ENCODE measurements at regions not wholly inside any gene's neighbourhood (a gene's known extent, or its start where the extent isn't known, plus 50 kb on each side); places are given as distances from the start of the nearest gene placed in this dataset.

GRCh38 chr10:36185097-36185496 lies 543.0 kb upstream of the FZD8 start:
- H2BK120ac ChIP-seq (ENCODE audit: low read depth, low read length), result no peak overlapping the region
- no CpG with 5 or more reads among the region's 6 CpGs for WGBS, 2 donors (ENCODE audit: extremely low coverage in 2 of 2, insufficient read length in 2 of 2, insufficient replicate concordance in 1 of 2)
- H4K91ac ChIP-seq (ENCODE audit: low read depth, low read length, poor library complexity), result no peak overlapping the region
- no peak overlapping the region for H2BK12ac ChIP-seq (ENCODE audit: low read length)
- no peak overlapping the region for H3K4me3 ChIP-seq (ENCODE audit: low read length in 2 of 2)
- no peak overlapping the region for H2AFZ ChIP-seq (ENCODE audit: low read length)
- H2BK15ac ChIP-seq (ENCODE audit: low read length), result peak overlapping the region; percentile 24
- no peaks in the 10 kb centered on the region for H3K36me3 ChIP-seq (replicated peaks in 1 of 2; ENCODE audit: control insufficient read depth in 2 of 2, insufficient read depth in 2 of 2, low read length in 2 of 2)
- no peak overlapping the region for H3K9ac ChIP-seq (ENCODE audit: low read depth, low read length, poor library complexity)
- no peak overlapping the region for H3K14ac ChIP-seq (ENCODE audit: low read length)
- no peak overlapping the region for H3K4ac ChIP-seq (ENCODE audit: low read length)
- peak overlapping the region; percentile 65 for H3K18ac ChIP-seq (ENCODE audit: low read length)
- H2BK5ac ChIP-seq (ENCODE audit: low read length), result no peak overlapping the region
- peak overlapping the region; percentile 43 for H2AK5ac ChIP-seq (ENCODE audit: low read depth, low read length)
- no peak overlapping the region for H3K27ac ChIP-seq (replicated peaks; ENCODE audit: low read length)
- H3K9me3 ChIP-seq (replicated peaks in 1 of 2; ENCODE audit: control insufficient read depth in 2 of 2, insufficient read depth in 1 of 2, low read depth in 1 of 2, low read length in 2 of 2), result no peaks in the 10 kb centered on the region
- H3K79me1 ChIP-seq (ENCODE audit: low read depth, low read length), result no peaks in the 10 kb centered on the region
- H3K23ac ChIP-seq (ENCODE audit: low read depth, low read length, poor library complexity), result no peak overlapping the region
- DNase-seq (ENCODE audit: low spot score), result no peak
- no peak overlapping the region for H4K8ac ChIP-seq (ENCODE audit: low read depth, low read length)
- no peak overlapping the region for H3K4me2 ChIP-seq (ENCODE audit: insufficient read depth, low read length, poor library complexity, severe bottlenecking)
- H3K4me1 ChIP-seq (ENCODE audit: control insufficient read depth in 2 of 2, insufficient read depth in 1 of 2, low read depth in 1 of 2, low read length in 2 of 2), result peaks cover 0 to 7% of the 10 kb centered on the region in 2 donors
- no peaks in the 10 kb centered on the region for H3K27me3 ChIP-seq (ENCODE audit: control insufficient read depth in 3 of 3, insufficient read depth in 3 of 3, low read depth in 1 of 3, low read length in 3 of 3)

- Histone ChIP-seq H3K4ac (ENCODE audit: low read length) (no peak overlapping the region), H3K79me1 (ENCODE audit: low read depth, low read length) (no peaks in the 10 kb centered on the region), H3K23ac (ENCODE audit: low read depth, low read length, poor library complexity) (no peak overlapping the region), H2AK5ac (ENCODE audit: low read depth, low read length) (no peak overlapping the region), H3K18ac (ENCODE audit: low read length) (no peak overlapping the region), H2AFZ (ENCODE audit: low read length) (no peak overlapping the region), H3K9ac (ENCODE audit: low read depth, low read length, poor library complexity) (no peak overlapping the region), H3K9me3 (replicated peaks in 1 of 2; ENCODE audit: control insufficient read depth in 2 of 2, insufficient read depth in 1 of 2, low read depth in 1 of 2, low read length in 2 of 2) (no peaks in the 10 kb centered on the region), H4K8ac (ENCODE audit: low read depth, low read length) (no peak overlapping the region), H3K4me3 (ENCODE audit: low read length in 2 of 2) (no peak overlapping the region), H3K36me3 (replicated peaks in 1 of 2; ENCODE audit: control insufficient read depth in 2 of 2, insufficient read depth in 2 of 2, low read length in 2 of 2) (no peaks in the 10 kb centered on the region), H3K4me2 (ENCODE audit: insufficient read depth, low read length, poor library complexity, severe bottlenecking) (no peak overlapping the region), H3K27me3 (ENCODE audit: control insufficient read depth in 3 of 3, insufficient read depth in 3 of 3, low read depth in 1 of 3, low read length in 3 of 3) (no peaks in the 10 kb centered on the region), H2BK15ac (ENCODE audit: low read length) (no peak overlapping the region), H3K14ac (ENCODE audit: low read length) (no peak overlapping the region), H3K4me1 (ENCODE audit: control insufficient read depth in 2 of 2, insufficient read depth in 1 of 2, low read depth in 1 of 2, low read length in 2 of 2) (peaks cover 0 to 7% of the 10 kb centered on the region in 2 donors), H2BK120ac (ENCODE audit: low read depth, low read length) (no peak overlapping the region), H2BK12ac (ENCODE audit: low read length) (no peak overlapping the region), H3K27ac (replicated peaks; ENCODE audit: low read length) (no peak overlapping the region), H2BK5ac (ENCODE audit: low read length) (no peak overlapping the region), H4K91ac (ENCODE audit: low read depth, low read length, poor library complexity) (no peak overlapping the region)
- no CpG with 5 or more reads among the region's 6 CpGs for WGBS, 2 donors (ENCODE audit: extremely low coverage in 2 of 2, insufficient read length in 2 of 2, insufficient replicate concordance in 1 of 2)
- no peak for DNase-seq (ENCODE audit: low spot score)
Observed at GRCh38 chr10:36183726-36184125, 541.6 kb upstream of the FZD8 start.

GRCh38 chr10:36183056-36183455 lies 541.0 kb upstream of the FZD8 start:
- Histone ChIP-seq H3K18ac (ENCODE audit: low read length) (no peak overlapping the region), H3K9me3 (replicated peaks in 1 of 2; ENCODE audit: control insufficient read depth in 2 of 2, insufficient read depth in 1 of 2, low read depth in 1 of 2, low read length in 2 of 2) (no peaks in the 10 kb centered on the region), H3K36me3 (replicated peaks in 1 of 2; ENCODE audit: control insufficient read depth in 2 of 2, insufficient read depth in 2 of 2, low read length in 2 of 2) (no peaks in the 10 kb centered on the region), H2BK120ac (ENCODE audit: low read depth, low read length) (no peak overlapping the region), H3K27ac (replicated peaks; ENCODE audit: low read length) (no peak overlapping the region), H3K9ac (ENCODE audit: low read depth, low read length, poor library complexity) (no peak overlapping the region), H3K4me3 (ENCODE audit: low read length in 2 of 2) (no peak overlapping the region), H2BK5ac (ENCODE audit: low read length) (no peak overlapping the region), H4K91ac (ENCODE audit: low read depth, low read length, poor library complexity) (no peak overlapping the region), H3K23ac (ENCODE audit: low read depth, low read length, poor library complexity) (no peak overlapping the region), H3K27me3 (ENCODE audit: control insufficient read depth in 3 of 3, insufficient read depth in 3 of 3, low read depth in 1 of 3, low read length in 3 of 3) (no peaks in the 10 kb centered on the region), H2AFZ (ENCODE audit: low read length) (no peak overlapping the region), H2BK12ac (ENCODE audit: low read length) (no peak overlapping the region), H3K4me1 (ENCODE audit: control insufficient read depth in 2 of 2, insufficient read depth in 1 of 2, low read depth in 1 of 2, low read length in 2 of 2) (peaks cover 0 to 7% of the 10 kb centered on the region in 2 donors), H4K8ac (ENCODE audit: low read depth, low read length) (no peak overlapping the region), H3K4ac (ENCODE audit: low read length) (no peak overlapping the region), H3K79me1 (ENCODE audit: low read depth, low read length) (no peaks in the 10 kb centered on the region), H2BK15ac (ENCODE audit: low read length) (no peak overlapping the region), H3K14ac (ENCODE audit: low read length) (no peak overlapping the region), H2AK5ac (ENCODE audit: low read depth, low read length) (no peak overlapping the region), H3K4me2 (ENCODE audit: insufficient read depth, low read length, poor library complexity, severe bottlenecking) (no peak overlapping the region)
- DNase-seq (ENCODE audit: low spot score), result no peak

- Histone ChIP-seq H3K9me3 (replicated peaks in 1 of 2; ENCODE audit: control insufficient read depth in 2 of 2, insufficient read depth in 1 of 2, low read depth in 1 of 2, low read length in 2 of 2) (no peaks in the 10 kb centered on the region), H4K8ac (ENCODE audit: low read depth, low read length) (no peak overlapping the region), H4K91ac (ENCODE audit: low read depth, low read length, poor library complexity) (no peak overlapping the region), H3K23ac (ENCODE audit: low read depth, low read length, poor library complexity) (no peak overlapping the region), H3K18ac (ENCODE audit: low read length) (no peak overlapping the region), H3K36me3 (replicated peaks in 1 of 2; ENCODE audit: control insufficient read depth in 2 of 2, insufficient read depth in 2 of 2, low read length in 2 of 2) (no peaks in the 10 kb centered on the region), H3K4me2 (ENCODE audit: insufficient read depth, low read length, poor library complexity, severe bottlenecking) (no peak overlapping the region), H2BK120ac (ENCODE audit: low read depth, low read length) (no peak overlapping the region), H2BK12ac (ENCODE audit: low read length) (no peak overlapping the region), H3K79me1 (ENCODE audit: low read depth, low read length) (no peaks in the 10 kb centered on the region), H3K14ac (ENCODE audit: low read length) (no peak overlapping the region), H2BK15ac (ENCODE audit: low read length) (no peak overlapping the region), H3K4me3 (ENCODE audit: low read length in 2 of 2) (no peak overlapping the region), H3K4me1 (ENCODE audit: control insufficient read depth in 2 of 2, insufficient read depth in 1 of 2, low read depth in 1 of 2, low read length in 2 of 2) (peaks cover 0 to 6% of the 10 kb centered on the region in 2 donors), H2BK5ac (ENCODE audit: low read length) (no peak overlapping the region), H3K4ac (ENCODE audit: low read length) (no peak overlapping the region), H3K27ac (replicated peaks; ENCODE audit: low read length) (no peak overlapping the region), H2AFZ (ENCODE audit: low read length) (no peak overlapping the region), H3K9ac (ENCODE audit: low read depth, low read length, poor library complexity) (no peak overlapping the region), H2AK5ac (ENCODE audit: low read depth, low read length) (no peak overlapping the region), H3K27me3 (ENCODE audit: control insufficient read depth in 3 of 3, insufficient read depth in 3 of 3, low read depth in 1 of 3, low read length in 3 of 3) (no peaks in the 10 kb centered on the region)
- no CpG with 5 or more reads among the region's 4 CpGs for WGBS, 2 donors (ENCODE audit: extremely low coverage in 2 of 2, insufficient read length in 2 of 2, insufficient replicate concordance in 1 of 2)
- no peak for DNase-seq (ENCODE audit: low spot score)
Observed at GRCh38 chr10:36182606-36183005, 540.5 kb upstream of the FZD8 start.

Measured in neuronal stem cell (in vitro differentiated cells).